ENCODE measurements at regions not wholly inside any gene's neighbourhood (a gene's known extent, or its start where the extent isn't known, plus 50 kb on each side); places are given as distances from the start of the nearest gene placed in this dataset.
A peak's percentile ranks its signal among the peaks of the same experiment; 100 is the strongest.

DNA sequence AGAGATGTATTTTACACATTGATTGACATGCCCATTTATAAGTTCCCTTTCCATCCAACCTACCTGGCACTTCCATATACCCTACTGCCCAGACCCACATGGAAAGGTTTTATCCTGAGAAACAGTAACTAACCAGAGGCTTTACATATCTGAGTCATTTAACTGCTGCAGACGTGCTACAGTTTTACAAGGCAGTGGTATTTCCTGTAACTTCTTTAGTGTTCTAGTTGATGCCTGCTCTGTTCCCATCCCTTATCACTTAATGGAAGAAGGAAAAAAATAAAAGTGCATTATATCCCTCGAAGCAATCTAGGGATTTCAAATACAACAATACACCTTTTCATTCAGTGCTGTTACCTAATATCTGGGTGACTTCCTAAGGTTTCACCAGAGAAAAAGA is 107.1 kb downstream of the TMCO5A start:
- no peaks in the 10 kb centered on the region for H3K36me3 Mint-ChIP-seq (ENCODE audit: low read depth)
- H3K27me3 Mint-ChIP-seq (ENCODE audit: low read depth), result peaks cover 3% of the 10 kb centered on the region
- H3K9me3 Mint-ChIP-seq, result no peaks in the 10 kb centered on the region
- peaks cover 6% of the 10 kb centered on the region for H3K4me1 Mint-ChIP-seq
- no peak overlapping the region for H3K27ac Mint-ChIP-seq
- H3K4me3 Mint-ChIP-seq, result no peak overlapping the region
- TF ChIP-seq, protein P1, sequence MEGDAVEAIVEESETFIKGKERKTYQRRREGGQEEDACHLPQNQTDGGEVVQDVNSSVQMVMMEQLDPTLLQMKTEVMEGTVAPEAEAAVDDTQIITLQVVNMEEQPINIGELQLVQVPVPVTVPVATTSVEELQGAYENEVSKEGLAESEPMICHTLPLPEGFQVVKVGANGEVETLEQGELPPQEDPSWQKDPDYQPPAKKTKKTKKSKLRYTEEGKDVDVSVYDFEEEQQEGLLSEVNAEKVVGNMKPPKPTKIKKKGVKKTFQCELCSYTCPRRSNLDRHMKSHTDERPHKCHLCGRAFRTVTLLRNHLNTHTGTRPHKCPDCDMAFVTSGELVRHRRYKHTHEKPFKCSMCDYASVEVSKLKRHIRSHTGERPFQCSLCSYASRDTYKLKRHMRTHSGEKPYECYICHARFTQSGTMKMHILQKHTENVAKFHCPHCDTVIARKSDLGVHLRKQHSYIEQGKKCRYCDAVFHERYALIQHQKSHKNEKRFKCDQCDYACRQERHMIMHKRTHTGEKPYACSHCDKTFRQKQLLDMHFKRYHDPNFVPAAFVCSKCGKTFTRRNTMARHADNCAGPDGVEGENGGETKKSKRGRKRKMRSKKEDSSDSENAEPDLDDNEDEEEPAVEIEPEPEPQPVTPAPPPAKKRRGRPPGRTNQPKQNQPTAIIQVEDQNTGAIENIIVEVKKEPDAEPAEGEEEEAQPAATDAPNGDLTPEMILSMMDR (IDR thresholded peaks at IDR 0.05; ENCODE audit: unreplicated experiment in 3 of 3), result no peak

DNA sequence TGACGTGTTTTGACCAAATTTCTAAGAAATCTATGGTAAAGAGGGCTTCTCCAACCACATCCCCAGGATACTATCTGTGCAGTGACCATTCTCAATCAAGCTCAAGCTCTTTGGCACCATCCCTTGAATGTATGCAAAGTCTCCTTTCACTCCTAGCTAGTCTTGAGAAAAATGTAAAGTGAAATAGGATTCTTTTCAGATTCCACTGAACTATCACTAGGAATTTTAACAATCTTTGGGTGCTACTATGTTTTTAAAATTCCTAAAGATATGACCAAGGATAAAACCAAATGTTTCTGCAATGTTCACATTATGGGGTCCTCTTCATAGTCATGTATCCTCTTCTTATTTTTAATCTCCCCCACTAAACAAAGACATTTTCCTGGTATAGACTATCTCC is 107.8 kb downstream of the TMCO5A start:
- Mint-ChIP-seq H3K27me3 (ENCODE audit: low read depth) (peaks cover 3% of the 10 kb centered on the region), H3K4me1 (peaks cover 8% of the 10 kb centered on the region), H3K9me3 (no peaks in the 10 kb centered on the region), H3K27ac (peak overlapping the region in 1 of 3 experiments; percentile 21), H3K36me3 (ENCODE audit: low read depth) (no peaks in the 10 kb centered on the region), H3K4me3 (no peak overlapping the region)
- TF ChIP-seq, protein P1 (IDR thresholded peaks at IDR 0.05; ENCODE audit: unreplicated experiment in 3 of 3), result no peak

DNA sequence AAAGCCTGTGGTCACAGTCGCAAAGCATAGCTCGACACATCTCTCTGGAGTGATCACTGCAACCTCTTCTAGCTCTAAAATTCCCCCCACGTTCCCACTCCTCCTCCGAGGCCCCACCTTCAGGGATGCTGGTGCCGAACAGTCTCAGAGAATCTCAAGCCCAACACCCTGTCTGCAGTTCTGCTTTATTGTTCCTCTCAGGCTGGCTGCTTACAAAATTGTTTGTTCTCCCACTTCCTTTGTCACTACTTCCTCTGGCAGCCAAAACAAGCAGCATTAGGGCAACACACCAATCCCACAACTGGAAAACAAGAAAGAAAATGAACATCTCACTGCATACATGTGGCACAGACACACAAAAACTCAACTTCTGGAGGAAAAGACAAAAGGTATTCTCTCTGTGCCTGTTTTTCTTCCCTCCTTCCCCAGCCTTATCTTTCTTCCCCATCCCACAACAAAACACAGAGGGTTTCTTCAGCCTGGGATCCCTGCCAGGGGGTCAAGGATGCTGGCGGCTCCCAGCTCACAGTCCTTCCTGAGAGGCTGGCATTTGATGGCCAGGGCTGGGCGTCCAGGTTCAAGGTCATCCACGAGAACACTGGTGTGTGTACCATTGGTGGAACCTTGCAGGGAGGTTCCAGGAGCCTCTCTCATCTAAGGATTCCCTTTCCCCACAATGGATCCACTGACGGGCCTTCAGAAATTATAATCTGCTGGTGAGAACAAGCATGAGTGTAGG is 108.4 kb downstream of the TMCO5A start:
- Mint-ChIP-seq H3K4me1 (peaks cover 11% of the 10 kb centered on the region), H3K9me3 (no peaks in the 10 kb centered on the region), H3K4me3 (no peak overlapping the region), H3K36me3 (ENCODE audit: low read depth) (no peaks in the 10 kb centered on the region), H3K27ac (peak overlapping the region; percentile 1 to 21 (median 15)), H3K27me3 (ENCODE audit: low read depth) (peaks cover 3% of the 10 kb centered on the region)
- TF ChIP-seq, protein P1 (IDR thresholded peaks at IDR 0.05; ENCODE audit: unreplicated experiment in 3 of 3), result no peak

DNA sequence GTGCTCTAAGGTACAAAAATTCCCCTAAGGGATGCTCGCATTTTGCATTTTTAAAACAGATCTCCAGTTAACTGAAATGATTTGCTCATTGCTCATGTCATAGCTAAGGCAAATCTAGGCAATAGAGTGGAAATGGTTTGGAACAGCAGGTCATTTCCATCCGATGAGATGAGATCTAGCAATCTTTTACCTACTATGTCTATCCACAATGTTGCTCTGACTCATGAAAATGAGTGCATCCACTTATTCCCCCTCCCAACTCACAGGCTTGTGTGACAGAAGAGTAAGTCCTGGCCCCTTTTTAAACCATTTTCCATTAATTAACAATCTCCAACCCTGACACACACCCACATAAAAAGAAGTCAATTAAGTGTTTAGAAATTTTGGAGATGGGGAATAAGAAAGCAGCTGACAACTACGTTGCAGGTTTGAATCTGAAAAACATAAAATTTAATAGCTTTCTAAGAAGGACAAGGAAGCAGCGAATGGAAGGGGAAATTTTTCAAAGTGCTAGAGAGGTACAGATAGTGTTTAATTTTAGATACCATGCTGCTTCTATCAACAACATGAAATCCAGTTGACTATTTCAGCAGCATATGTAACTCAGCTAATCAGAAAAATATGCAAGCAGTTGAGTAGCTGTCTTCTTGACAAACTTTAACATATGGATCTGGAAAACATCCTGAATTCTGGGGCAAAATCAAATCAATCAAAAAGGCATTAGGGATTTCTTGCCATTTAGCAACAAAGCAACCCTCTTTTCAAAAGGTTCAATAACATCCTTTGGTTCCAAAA is 112.0 kb downstream of the TMCO5A start:
- no peak overlapping the region for H3K4me3 Mint-ChIP-seq
- peak overlapping the region in 1 of 3 experiments; percentile 40 for H3K27ac Mint-ChIP-seq
- no peaks in the 10 kb centered on the region for H3K36me3 Mint-ChIP-seq (ENCODE audit: low read depth)
- H3K4me1 Mint-ChIP-seq, result peaks cover 34% of the 10 kb centered on the region
- peaks cover 3% of the 10 kb centered on the region for H3K27me3 Mint-ChIP-seq (ENCODE audit: low read depth)
- TF ChIP-seq, protein P1 (IDR thresholded peaks at IDR 0.05; ENCODE audit: unreplicated experiment in 3 of 3), result no peak
- no peaks in the 10 kb centered on the region for H3K9me3 Mint-ChIP-seq

DNA sequence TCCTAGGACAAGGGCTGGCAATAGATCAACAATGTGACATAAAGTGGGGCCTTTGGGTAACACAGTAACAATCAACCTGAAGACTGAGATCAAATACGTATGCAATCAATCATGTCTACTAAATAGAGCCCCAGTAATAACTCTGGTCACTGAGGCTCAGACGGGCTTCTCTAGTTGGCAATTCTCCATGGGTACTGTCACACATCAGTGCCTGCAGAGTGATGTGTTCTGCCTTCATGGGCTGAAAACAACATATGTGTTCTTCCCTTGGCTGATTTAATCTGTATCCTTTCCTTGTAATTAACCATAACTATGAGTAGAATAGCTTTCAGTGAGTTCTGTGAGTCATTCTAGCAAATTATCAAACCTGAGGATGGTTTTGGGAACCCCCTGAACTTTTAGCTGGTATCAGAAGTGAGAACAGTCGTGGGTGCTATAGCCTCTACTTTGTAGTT is 113.6 kb downstream of the TMCO5A start:
- TF ChIP-seq, protein P1 (IDR thresholded peaks at IDR 0.05; ENCODE audit: unreplicated experiment in 3 of 3), result no peak
- Mint-ChIP-seq H3K27me3 (ENCODE audit: low read depth) (peaks cover 3% of the 10 kb centered on the region), H3K27ac (peak overlapping the region; percentile 12 to 65 (median 47)), H3K9me3 (no peaks in the 10 kb centered on the region), H3K4me1 (peaks cover 28% of the 10 kb centered on the region), H3K36me3 (ENCODE audit: low read depth) (no peaks in the 10 kb centered on the region), H3K4me3 (no peak overlapping the region)

All from nephron (organoid).